ENCODE measurements at regions not wholly inside any gene's neighbourhood (a gene's known extent, or its start where the extent isn't known, plus 50 kb on each side); places are given as distances from the start of the nearest gene placed in this dataset.

DNA sequence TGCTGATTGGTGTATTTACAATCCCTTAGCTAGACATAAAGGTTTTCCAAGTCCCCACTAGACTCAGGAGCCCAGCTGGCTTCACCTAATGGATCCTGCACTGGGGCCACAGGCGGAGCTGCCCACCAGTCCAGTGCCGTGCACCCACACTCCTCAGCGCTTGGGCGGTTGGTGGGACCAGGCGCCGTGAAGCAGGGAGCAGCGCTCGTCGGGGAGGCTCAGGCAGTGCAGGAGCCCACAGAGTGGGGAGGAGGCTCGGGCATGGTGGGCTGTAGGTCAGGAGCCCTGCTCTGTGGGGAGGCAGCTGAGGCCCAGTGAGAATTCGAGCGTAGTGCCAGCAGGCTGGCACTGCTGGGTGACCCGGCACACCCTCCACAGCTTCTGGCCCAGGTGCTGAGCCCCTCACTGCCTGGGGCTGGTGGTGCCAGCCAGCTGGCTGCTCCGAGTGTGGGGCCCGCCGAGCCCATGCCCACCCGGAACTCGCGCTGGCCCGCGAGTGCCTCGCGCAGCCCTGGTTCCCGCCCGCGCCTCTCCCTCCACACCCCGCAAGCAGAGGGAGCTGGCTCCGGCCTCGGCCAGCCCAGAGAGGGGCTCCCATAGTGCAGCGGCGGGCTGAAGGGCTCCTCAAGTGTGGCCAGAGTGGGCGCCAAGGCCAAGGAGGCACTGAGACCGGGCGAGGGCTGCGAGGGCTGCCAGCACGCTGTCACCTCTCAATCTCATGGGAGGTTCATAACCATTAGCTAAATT lies 475.6 kb upstream of the DCC start:
- H3K27me3 ChIP-seq, result no peaks in the 10 kb centered on the region
- no peak for ATAC-seq
- no peak overlapping the region for H3K27ac ChIP-seq
- no peaks in the 10 kb centered on the region for H3K4me1 ChIP-seq
- peaks cover 0 to 11% of the 10 kb centered on the region in 2 donors for H3K9me3 ChIP-seq
- intact Hi-C loops (cut with DNase I), result no loop called here
- DNase-seq, result peak in 1 of 4 donors; percentile 67
- H3K4me3 ChIP-seq, result no peak overlapping the region
- TF ChIP-seq CTCF (IDR thresholded peaks at IDR 0.05), result no peak
- no peaks in the 10 kb centered on the region for H3K36me3 ChIP-seq

- Histone ChIP-seq H3K36me3 (no peaks in the 10 kb centered on the region), H3K27me3 (no peaks in the 10 kb centered on the region), H3K9me3 (peaks cover 0 to 12% of the 10 kb centered on the region in 2 donors), H3K4me3 (no peak overlapping the region), H3K27ac (no peak overlapping the region), H3K4me1 (no peaks in the 10 kb centered on the region)
- DNase-seq (no peak), ATAC-seq (no peak)
- no peak for TF ChIP-seq CTCF (IDR thresholded peaks at IDR 0.05)
- intact Hi-C loops (cut with DNase I), result no loop called here
These were observed 474.5 kb upstream of the DCC start for GRCh38 chr18:51865538-51865937.

DNA sequence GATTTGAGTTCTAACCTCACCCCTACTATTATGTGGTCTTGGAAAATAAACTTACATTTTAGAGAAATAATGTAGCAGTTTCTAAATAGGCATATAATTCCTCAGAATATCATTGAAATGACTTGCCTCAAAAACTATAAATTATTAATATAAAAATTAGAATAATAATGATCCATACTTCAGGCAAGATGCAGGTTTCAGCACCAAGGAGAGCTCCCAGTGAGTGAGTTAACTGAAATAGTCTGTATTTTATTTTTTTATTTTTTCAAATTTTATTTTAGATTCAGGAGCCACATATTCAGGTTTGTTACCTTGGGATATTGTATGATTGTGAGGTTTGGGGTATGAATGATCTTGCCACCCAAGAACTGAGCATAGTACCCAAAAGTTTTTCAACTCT lies 472.2 kb upstream of the DCC start:
- Histone ChIP-seq H3K27ac (no peak overlapping the region), H3K36me3 (no peaks in the 10 kb centered on the region), H3K4me1 (no peaks in the 10 kb centered on the region), H3K27me3 (no peaks in the 10 kb centered on the region), H3K4me3 (no peak overlapping the region), H3K9me3 (peaks cover 0 to 16% of the 10 kb centered on the region in 2 donors)
- intact Hi-C loops (cut with DNase I), result no loop called here
- TF ChIP-seq CTCF (IDR thresholded peaks at IDR 0.05), result no peak
- DNase-seq (peak in 2 of 4 donors; percentile 4 to 27), ATAC-seq (no peak)

- intact Hi-C loops (cut with DNase I), result no loop called here
- Histone ChIP-seq H3K4me1 (no peaks in the 10 kb centered on the region), H3K27me3 (no peaks in the 10 kb centered on the region), H3K36me3 (no peaks in the 10 kb centered on the region), H3K9me3 (peaks cover 0 to 8% of the 10 kb centered on the region in 2 donors), H3K4me3 (no peak overlapping the region), H3K27ac (no peak overlapping the region)
- no peak for DNase-seq
- TF ChIP-seq CTCF (IDR thresholded peaks at IDR 0.05), result no peak
- ATAC-seq, result no peak
These were observed 461.3 kb upstream of the DCC start for GRCh38 chr18:51878724-51879123.

DNA sequence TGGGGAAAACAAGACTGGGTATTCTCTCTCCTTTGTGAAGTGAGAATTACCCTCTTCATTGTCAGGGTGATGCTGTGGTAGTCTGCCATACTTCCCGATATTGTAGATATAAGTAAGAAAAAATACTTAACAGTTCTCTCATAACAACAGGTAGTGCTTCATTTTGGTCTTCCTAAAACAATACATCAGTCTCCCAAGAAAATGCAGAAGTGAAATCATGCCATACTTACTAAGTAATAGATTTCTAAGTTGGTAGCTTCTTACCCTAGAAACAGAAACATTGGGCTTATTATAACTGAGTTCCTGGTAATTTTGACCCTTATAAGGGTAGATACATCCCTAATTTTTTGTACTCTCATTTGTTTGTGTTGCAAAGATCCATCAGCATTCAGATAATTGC lies 460.7 kb upstream of the DCC start:
- Histone ChIP-seq H3K4me1 (no peaks in the 10 kb centered on the region), H3K27me3 (no peaks in the 10 kb centered on the region), H3K27ac (no peak overlapping the region), H3K4me3 (no peak overlapping the region), H3K9me3 (peaks cover 0 to 8% of the 10 kb centered on the region in 2 donors), H3K36me3 (no peaks in the 10 kb centered on the region)
- intact Hi-C loops (cut with DNase I), result no loop called here
- DNase-seq (no peak), ATAC-seq (no peak)
- no peak for TF ChIP-seq CTCF (IDR thresholded peaks at IDR 0.05)
